Left kidney (tissue), 1 donor: ENCODE measurements at regions not wholly inside any gene's neighbourhood (a gene's known extent, or its start where the extent isn't known, plus 50 kb on each side); places are given as distances from the start of the nearest gene placed in this dataset.

Source experiments
- DNase-seq: peaks from one replicate; pipeline ENCODE4 v3.0.0-alpha.2; 2013

GRCh38 chr9:1683951-1684350 is 331.2 kb upstream of the SMARCA2 start:
- no peak for DNase-seq

GRCh38 chr9:1698991-1699390 is 316.2 kb upstream of the SMARCA2 start:
- DNase-seq = no peak

- DNase-seq = no peak
Measured at GRCh38 chr9:1701113-1701512, 314.0 kb upstream of the SMARCA2 start.

GRCh38 chr9:1702701-1703100 is 312.4 kb upstream of the SMARCA2 start:
- DNase-seq = no peak

- DNase-seq = peak; percentile 30
Measured at GRCh38 chr9:1707291-1707690, 307.9 kb upstream of the SMARCA2 start.

- DNase-seq = no peak
Measured at GRCh38 chr9:1708219-1708618, 306.9 kb upstream of the SMARCA2 start.

- DNase-seq = no peak
Measured at GRCh38 chr9:1709347-1709746, 305.8 kb upstream of the SMARCA2 start.

- DNase-seq = no peak
Measured at GRCh38 chr9:1712861-1713450, 302.2 kb upstream of the SMARCA2 start.

GRCh38 chr9:1713841-1714240 is 301.3 kb upstream of the SMARCA2 start:
- DNase-seq = no peak

- no peak for DNase-seq
Measured at GRCh38 chr9:1717882-1718281, 297.3 kb upstream of the SMARCA2 start.

- DNase-seq = no peak
Measured at GRCh38 chr9:1718836-1719235, 296.3 kb upstream of the SMARCA2 start.

GRCh38 chr9:1721196-1721595 is 294.0 kb upstream of the SMARCA2 start:
- no peak for DNase-seq

- no peak for DNase-seq
Measured at GRCh38 chr9:1722404-1722803, 292.7 kb upstream of the SMARCA2 start.

GRCh38 chr9:1723522-1724015 is 291.6 kb upstream of the SMARCA2 start:
- DNase-seq = no peak

- DNase-seq = no peak
Measured at GRCh38 chr9:1726993-1727759, 288.0 kb upstream of the SMARCA2 start.

- no peak for DNase-seq
Measured at GRCh38 chr9:1729631-1730030, 285.5 kb upstream of the SMARCA2 start.

GRCh38 chr9:1732670-1733069 is 282.5 kb upstream of the SMARCA2 start:
- no peak for DNase-seq

- DNase-seq = no peak
Measured at GRCh38 chr9:1738511-1739100, 276.5 kb upstream of the SMARCA2 start.

- no peak for DNase-seq
Measured at GRCh38 chr9:1743121-1743960, 271.8 kb upstream of the SMARCA2 start.

GRCh38 chr9:1745980-1746379 is 269.2 kb upstream of the SMARCA2 start:
- no peak for DNase-seq

GRCh38 chr9:1747417-1747967 is 267.7 kb upstream of the SMARCA2 start:
- DNase-seq = no peak

GRCh38 chr9:1748407-1748806 is 266.7 kb upstream of the SMARCA2 start:
- no peak for DNase-seq
